Left ventricle myocardium inferior (tissue), 1 donor: ENCODE measurements at regions not wholly inside any gene's neighbourhood (a gene's known extent, or its start where the extent isn't known, plus 50 kb on each side); places are given as distances from the start of the nearest gene placed in this dataset.

Source experiments
- DNase-seq: peaks from one replicate; pipeline ENCODE4 v3.0.0-alpha.2; 2020
- H3K27ac ChIP-seq: fragments of 200-600 bp; replicated peaks from 2 replicates; pipeline ENCODE4 v1.8.0; 2021
- H3K27me3 ChIP-seq: fragments of 200-600 bp; 2 replicates; pipeline ENCODE4 v1.8.0; 2021; ENCODE audit warnings: low read depth
- H3K36me3 ChIP-seq: fragments of 200-600 bp; 2 replicates; pipeline ENCODE4 v1.8.0; 2021
- H3K4me1 ChIP-seq: fragments of 200-600 bp; 2 replicates; pipeline ENCODE4 v1.8.0; 2021
- H3K4me3 ChIP-seq: fragments of 200-600 bp; 2 replicates; pipeline ENCODE4 v1.8.0; 2021; ENCODE audit warnings: mild to moderate bottlenecking, moderate library complexity
- H3K9me3 ChIP-seq: fragments of 200-600 bp; replicated peaks from 2 replicates; pipeline ENCODE4 v1.8.0; 2021
- CTCF ChIP-seq: fragments of 200-600 bp; IDR thresholded peaks from 2 replicates; pipeline ENCODE4 v1.8.0; 2021; ENCODE audit warnings: antibody characterized with exemption, mild to moderate bottlenecking, borderline replicate concordance
- intact Hi-C: fragments of 100-400 bp; cut with micrococcal nuclease; formaldehyde crosslinking; loops from one replicate; pipeline ENCODE4 v1.11.0; 2022
- donor health status: DM: no; HTN: yes; CAD: no; lungs with severe emphysema.

DNA sequence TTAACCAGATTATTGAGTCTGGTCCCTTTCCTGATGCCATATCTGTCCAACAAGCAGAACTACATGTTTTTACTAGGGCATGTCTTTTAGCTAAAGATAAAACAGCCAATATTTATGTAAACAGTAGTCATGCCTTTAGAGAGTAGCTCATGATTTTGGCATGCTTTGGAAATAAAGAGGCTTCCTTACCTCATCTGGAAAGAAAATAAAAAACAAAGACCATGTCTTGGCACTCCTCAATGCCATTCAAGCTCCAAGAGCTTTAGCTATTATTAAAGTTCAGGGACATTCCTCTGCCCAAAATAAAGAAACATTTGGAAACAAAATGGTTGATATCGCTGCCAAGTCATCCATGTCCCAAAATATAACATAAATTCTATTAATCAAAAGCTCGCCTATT is 202.4 kb downstream of the URB2 start:
- no peaks in the 10 kb centered on the region for H3K36me3 ChIP-seq
- H3K4me1 ChIP-seq: no peaks in the 10 kb centered on the region
- no peak for TF ChIP-seq CTCF
- intact Hi-C loops: no loop called here
- no peak overlapping the region for H3K27ac ChIP-seq
- H3K27me3 ChIP-seq: no peaks in the 10 kb centered on the region
- DNase-seq: no peak
- H3K4me3 ChIP-seq: no peak overlapping the region
- no peaks in the 10 kb centered on the region for H3K9me3 ChIP-seq

DNA sequence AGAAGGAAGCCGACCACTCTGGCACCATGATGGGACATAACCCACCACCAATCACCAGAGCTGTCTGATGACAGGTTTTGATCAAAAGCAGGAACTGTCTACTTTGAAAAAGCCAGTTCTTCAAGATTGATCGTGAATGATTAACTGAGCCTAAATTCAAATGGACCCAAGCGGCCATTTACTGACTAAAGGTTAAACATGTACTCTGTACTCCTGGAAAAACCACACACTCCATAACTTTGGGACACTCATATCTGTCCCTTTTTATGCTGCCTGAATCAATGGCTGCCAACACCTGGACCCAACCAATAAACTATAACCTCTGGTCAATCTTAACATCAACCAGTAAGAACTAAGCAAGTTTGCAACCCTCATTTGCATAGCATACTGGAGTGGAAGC is 206.6 kb downstream of the URB2 start:
- DNase-seq: no peak
- intact Hi-C loops: no loop called here
- H3K36me3 ChIP-seq: no peaks in the 10 kb centered on the region
- no peak overlapping the region for H3K4me3 ChIP-seq
- TF ChIP-seq CTCF: no peak
- no peaks in the 10 kb centered on the region for H3K4me1 ChIP-seq
- no peaks in the 10 kb centered on the region for H3K9me3 ChIP-seq
- H3K27ac ChIP-seq: no peak overlapping the region
- H3K27me3 ChIP-seq: peaks cover 10% of the 10 kb centered on the region

DNA sequence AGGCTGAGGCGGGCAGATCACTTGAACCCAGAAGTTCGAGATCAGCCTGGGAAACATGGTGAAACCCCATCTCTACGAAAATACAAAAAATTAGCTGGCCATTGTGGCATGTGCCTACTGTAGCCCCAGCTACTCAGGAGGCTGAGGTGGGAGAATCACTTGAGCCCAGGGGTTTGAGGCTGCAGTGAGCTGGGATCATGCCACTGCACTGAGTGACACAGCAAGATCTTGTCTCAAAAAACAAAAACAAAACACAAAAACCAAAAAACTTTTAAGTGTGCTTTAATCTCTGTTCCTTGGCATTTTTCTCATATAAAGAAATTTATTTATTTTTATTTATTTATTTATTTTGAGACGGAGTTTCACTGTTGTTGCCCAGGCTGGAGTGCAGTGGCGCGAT is 208.2 kb downstream of the URB2 start:
- intact Hi-C loops: no loop called here
- no peaks in the 10 kb centered on the region for H3K4me1 ChIP-seq
- H3K27me3 ChIP-seq: peaks cover 10% of the 10 kb centered on the region
- H3K4me3 ChIP-seq: no peak overlapping the region
- no peak overlapping the region for H3K27ac ChIP-seq
- no peaks in the 10 kb centered on the region for H3K9me3 ChIP-seq
- no peaks in the 10 kb centered on the region for H3K36me3 ChIP-seq
- TF ChIP-seq CTCF: no peak
- no peak for DNase-seq

DNA sequence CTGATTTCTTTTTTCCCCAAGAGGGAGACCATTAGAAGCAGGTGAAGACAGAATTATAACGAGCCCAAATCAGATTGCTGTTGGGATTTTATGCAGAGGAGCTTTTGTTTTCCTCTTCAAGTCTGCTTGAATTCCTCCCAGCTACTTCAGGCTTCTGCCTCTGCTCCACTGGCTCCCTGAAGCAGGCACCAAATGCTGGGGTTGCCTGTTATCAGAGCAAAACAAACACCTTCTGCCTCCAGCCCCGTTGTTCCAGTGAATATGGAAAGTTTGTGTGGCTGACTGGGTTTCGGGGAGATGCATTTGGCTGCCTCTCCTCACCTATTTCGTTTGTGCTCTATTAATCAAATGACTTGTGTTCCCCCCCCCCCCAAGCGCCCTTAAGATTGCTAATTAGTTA is 209.2 kb downstream of the URB2 start:
- Histone ChIP-seq H3K36me3 (no peaks in the 10 kb centered on the region), H3K27me3 (peaks cover 10% of the 10 kb centered on the region), H3K4me3 (no peak overlapping the region), H3K27ac (no peak overlapping the region), H3K9me3 (no peaks in the 10 kb centered on the region), H3K4me1 (no peaks in the 10 kb centered on the region)
- TF ChIP-seq CTCF: no peak
- intact Hi-C loops: no loop called here
- DNase-seq: no peak

- intact Hi-C loops: no loop called here
- Histone ChIP-seq H3K4me3 (no peak overlapping the region), H3K27ac (no peak overlapping the region), H3K36me3 (no peaks in the 10 kb centered on the region), H3K9me3 (no peaks in the 10 kb centered on the region), H3K4me1 (no peaks in the 10 kb centered on the region), H3K27me3 (peaks cover 10% of the 10 kb centered on the region)
- DNase-seq: no peak
- no peak for TF ChIP-seq CTCF
These were observed 210.3 kb downstream of the URB2 start for GRCh38 chr1:229836324-229836723.

GRCh38 chr1:229838204-229838603 is 212.2 kb downstream of the URB2 start:
- intact Hi-C loops: no loop called here
- no peak overlapping the region for H3K27ac ChIP-seq
- no peak overlapping the region for H3K4me3 ChIP-seq

More at GRCh38 chr1:229838204-229838603, 212.2 kb downstream of the URB2 start:
- Histone ChIP-seq H3K4me1 (no peaks in the 10 kb centered on the region), H3K27me3 (peaks cover 10% of the 10 kb centered on the region), H3K9me3 (no peaks in the 10 kb centered on the region), H3K36me3 (no peaks in the 10 kb centered on the region)
- TF ChIP-seq CTCF: no peak
- DNase-seq: no peak
